HG02623 (cell line): ENCODE measurements at regions not wholly inside any gene's neighbourhood (a gene's known extent, or its start where the extent isn't known, plus 50 kb on each side); places are given as distances from the start of the nearest gene placed in this dataset.

Experiments
- ATAC-seq: cut with Tn5 transposase; IDR thresholded peaks from one replicate; pipeline ENCODE4 v1.9.1; 2021; ENCODE audit warnings: moderate library complexity; ENCODE audit not compliant: unreplicated experiment

GRCh38 chr21:31503467-31503866 lies 156.0 kb upstream of the SOD1 start:
- no peak for ATAC-seq

DNA sequence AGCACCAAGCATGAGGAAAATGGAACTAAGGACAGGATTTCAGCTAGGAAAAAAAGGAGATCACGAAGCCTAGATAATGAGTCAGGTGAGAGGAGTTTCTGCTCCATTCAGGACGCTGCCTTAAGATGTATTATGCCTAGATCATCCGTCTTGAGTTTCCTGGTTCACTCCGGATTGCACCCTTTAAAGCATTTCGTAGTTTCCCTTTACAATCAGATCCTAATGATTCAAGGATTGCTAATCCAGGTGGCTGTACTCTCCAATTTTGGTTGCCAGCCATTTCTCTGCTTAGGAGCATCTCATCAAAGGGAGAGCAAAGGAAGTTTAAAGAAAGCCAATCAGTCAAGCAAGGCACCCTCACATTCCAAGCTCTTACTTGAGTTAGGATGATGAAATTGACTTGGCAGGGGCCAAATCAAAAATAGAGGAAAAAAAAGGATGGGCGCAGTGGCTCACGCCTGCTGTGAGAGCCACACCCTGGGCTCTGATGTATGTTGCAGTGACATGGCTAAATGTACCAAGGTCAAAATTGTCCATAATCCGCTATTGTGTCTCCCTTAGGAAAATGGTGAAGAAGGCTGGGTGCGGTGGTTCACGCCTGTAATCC lies 156.9 kb upstream of the SOD1 start:
- no peak for ATAC-seq

GRCh38 chr21:31501926-31502325 lies 157.6 kb upstream of the SOD1 start:
- ATAC-seq: no peak

GRCh38 chr21:31500982-31501381 lies 156.9 kb upstream of the TIAM1 start:
- ATAC-seq: no peak

GRCh38 chr21:31500071-31500470 lies 156.0 kb upstream of the TIAM1 start:
- ATAC-seq: no peak

- no peak for ATAC-seq
These were observed 154.9 kb upstream of the TIAM1 start for GRCh38 chr21:31498985-31499384.

GRCh38 chr21:31497914-31498313 lies 153.9 kb upstream of the TIAM1 start:
- no peak for ATAC-seq

DNA sequence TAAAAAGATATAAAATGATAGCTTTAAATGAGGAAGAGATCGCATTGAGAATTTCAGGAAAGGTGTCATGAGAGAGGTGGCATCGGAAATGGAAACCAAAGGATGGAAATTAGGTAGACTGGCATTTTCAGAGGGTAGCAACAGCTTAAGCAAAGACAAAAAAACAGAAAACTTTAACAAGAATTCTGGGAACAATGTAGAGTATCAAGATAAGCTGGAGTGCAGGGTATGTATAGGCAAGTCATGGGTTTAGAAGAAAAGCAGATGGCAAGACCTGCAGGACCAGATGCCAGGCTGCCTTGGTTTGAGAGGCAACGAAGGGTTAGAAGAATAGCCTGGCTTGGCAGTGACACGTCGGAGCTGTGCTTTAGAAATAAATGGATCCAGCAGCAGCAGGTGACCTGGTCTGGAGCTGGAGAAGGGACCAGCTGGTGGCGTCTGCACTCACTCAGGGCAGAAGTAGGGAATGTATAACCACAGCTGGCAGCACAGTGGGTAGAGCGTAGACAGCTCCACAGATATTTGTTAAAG lies 149.4 kb upstream of the TIAM1 start:
- no peak for ATAC-seq

GRCh38 chr21:31491617-31492016 lies 147.6 kb upstream of the TIAM1 start:
- ATAC-seq: no peak

DNA sequence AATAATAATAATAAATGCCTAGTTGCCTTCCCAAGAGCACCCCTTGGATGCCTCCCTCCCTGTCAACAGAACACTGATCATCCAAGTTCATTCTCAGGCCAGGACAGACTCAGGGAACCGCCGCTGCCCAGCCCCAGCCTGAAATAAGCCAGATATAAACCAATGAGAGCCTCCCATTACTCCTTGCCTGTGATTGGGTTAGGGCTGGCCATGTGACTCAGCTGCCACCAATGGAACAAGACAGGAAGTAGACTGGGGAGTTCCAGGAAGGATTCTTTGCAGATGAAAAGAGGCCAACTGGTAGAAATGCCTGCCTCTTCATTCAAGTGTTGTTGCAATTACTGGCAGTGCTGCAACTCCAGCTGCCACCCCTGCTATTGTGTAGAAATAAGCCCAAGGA lies 146.4 kb upstream of the TIAM1 start:
- no peak for ATAC-seq

DNA sequence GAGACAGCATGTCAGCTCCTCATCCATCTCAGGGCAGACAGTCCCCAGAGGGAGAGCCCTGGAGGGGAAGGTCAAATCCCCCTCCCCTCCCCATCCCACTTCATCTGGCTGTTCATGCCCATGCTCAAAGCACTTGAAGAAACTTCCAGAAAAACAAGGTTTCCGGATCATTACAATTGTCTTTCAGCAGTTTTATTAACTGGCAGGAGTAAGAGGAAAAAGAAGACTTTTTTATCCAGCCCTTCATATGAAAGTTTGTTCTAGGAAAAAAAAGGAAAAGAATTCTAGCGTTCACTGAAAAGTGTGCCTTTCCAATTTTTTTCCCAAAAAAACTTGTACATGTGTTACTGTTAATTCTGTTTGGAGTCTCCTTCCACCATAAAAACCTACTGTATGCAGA lies 145.7 kb upstream of the TIAM1 start:
- no peak for ATAC-seq

GRCh38 chr21:31489014-31489413 lies 145.0 kb upstream of the TIAM1 start:
- no peak for ATAC-seq

DNA sequence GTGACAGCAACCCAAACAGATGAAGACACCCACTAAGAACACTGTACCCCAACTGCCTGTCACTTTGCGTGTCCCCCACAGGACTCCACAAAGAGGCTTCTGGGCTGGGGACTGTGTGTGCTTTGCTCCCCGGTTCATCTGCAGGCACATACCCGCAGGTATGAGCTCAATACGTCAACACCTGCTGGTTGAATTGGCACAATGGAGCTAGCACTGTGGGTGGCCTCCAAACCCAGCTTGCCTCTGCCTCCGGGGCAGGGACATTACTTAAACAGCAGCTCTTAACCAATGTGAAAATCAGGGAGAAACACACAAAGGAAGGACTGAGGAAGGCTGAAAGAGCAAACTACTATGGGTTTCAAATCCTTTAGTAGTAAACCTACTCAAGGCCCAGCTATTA lies 140.2 kb upstream of the TIAM1 start:
- ATAC-seq: no peak

DNA sequence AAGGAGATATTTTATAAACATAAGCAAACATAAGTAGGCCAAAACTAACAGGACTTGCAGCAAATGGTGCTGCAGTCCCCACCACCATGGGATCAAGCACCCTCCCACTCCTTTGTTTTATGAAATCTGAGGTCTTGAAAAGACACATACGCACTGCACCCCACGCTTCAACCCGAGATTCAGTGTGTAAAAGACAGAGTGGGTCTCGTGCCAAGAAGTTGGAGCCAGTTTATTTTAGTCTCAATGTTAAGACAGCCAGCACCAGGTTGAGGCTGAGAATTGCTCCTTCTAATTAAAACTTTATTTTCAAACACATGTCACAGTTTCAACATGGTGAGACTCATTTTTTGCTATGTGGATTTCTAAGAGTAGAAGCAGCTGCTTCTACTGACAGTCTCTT lies 139.1 kb upstream of the TIAM1 start:
- no peak for ATAC-seq

- no peak for ATAC-seq
These were observed 138.4 kb upstream of the TIAM1 start for GRCh38 chr21:31482460-31482859.

GRCh38 chr21:31480228-31480627 lies 136.2 kb upstream of the TIAM1 start:
- no peak for ATAC-seq

- no peak for ATAC-seq
These were observed 135.7 kb upstream of the TIAM1 start for GRCh38 chr21:31479714-31480113.

GRCh38 chr21:31479222-31479621 lies 135.2 kb upstream of the TIAM1 start:
- ATAC-seq: no peak

GRCh38 chr21:31476263-31477022 lies 132.4 kb upstream of the TIAM1 start:
- ATAC-seq: no peak

DNA sequence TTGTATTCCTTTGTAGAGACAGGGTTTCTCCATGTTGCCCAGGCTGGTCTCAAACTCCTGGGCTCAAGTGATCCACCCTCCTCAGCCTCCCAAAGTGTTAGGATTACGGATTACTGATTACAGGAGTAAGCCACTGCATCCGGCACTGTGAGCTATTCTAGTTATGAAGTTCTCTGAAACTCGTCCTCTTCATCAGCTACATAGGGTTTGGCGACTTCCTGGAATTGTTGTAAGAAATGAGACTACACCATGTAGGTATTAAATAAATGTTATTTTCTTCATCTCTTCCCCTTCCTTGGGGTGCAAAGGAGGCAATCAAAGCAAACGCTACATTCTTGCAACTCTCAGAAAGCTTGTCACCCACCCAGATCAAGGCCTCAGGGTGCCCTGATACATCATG lies 131.2 kb upstream of the TIAM1 start:
- ATAC-seq: no peak

DNA sequence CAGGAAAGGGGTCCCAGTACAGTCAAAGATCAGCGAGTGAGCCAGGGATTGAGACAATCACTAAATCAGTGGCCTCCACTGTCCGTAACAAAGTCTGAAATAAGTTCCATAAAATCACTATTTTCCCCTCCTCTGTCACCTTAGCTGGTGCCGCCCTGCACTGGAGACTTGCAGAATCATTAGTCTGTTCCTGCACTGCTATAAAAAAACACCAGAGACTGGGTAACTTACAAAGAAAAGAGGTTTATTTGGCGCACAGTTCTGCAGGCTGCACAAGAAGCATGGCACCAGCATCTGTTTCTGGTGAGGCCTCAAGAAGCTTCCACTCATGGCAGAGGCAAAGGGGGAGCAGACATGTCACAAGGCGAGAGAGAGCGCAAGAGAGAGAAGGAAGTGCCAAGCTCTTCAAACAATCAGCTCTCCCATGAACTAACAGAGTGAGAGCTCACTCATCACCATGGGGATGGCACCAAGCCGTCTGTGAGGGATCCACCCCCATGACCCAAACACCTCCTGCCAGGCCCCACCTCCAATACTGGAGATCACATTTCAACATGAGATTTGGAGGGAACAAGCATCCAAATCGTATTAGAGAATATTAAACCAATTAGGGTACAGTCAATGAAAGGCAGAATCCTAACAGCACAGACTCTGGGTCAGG lies 129.8 kb upstream of the TIAM1 start:
- no peak for ATAC-seq

DNA sequence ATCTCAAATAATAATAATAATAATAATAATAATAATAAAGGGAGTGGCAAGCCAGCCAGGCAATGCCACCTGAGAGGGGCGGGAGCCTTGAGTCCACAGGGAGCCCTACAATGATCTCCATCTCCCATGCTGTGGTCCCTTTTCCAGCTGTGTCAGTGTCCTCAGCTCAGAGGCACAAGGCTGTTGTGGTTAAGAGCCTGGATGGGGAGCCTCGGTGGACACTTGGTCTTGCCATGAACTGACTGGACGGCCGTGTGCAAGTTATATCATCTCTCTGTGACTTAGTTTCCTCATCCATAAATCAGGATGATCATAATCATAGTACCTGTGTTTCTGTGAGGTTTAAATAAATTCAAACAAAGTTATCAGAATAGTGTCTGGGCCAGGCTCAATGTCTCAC lies 127.8 kb upstream of the TIAM1 start:
- ATAC-seq: no peak
